MM.1S (cell line): ENCODE measurements at regions not wholly inside any gene's neighbourhood (a gene's known extent, or its start where the extent isn't known, plus 50 kb on each side); places are given as distances from the start of the nearest gene placed in this dataset.

Experiments
- EZH2 ChIP-seq: fragments of 300-600 bp; sonication (generic); optimal IDR thresholded peaks from 2 replicates; pipeline ENCODE3; 2017; ENCODE audit warnings: low read depth, mild to moderate bottlenecking, antibody characterized with exemption, low read length, mixed read lengths
- TF ChIP-seq, protein P1 (sequence below): fragments of 300-600 bp; sonication (generic); IDR thresholded peaks from 2 replicates; pipeline ENCODE4 v1.5.1; 2016; ENCODE audit warnings: antibody characterized with exemption, low read length, mixed read lengths

DNA sequence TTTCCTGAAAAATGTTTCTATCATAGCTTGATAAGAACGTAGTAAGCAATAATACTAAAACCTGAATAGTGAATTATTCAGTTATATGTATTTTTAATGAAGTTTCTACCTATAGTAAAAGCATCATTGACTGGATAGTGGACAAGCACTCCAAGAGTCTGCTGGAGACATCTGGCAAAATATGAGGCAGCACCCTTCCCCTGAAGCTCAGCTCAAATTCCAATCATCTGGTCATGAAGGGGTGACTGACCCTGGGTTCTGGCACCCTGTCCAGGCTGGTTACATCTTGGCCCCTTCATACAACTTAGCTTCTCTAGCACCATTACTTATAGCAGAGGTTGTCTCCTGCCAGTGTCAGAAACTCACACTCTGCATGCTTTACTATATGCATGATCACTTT, 455.4 kb downstream of the RAP2B start:
- TF ChIP-seq, protein P1, sequence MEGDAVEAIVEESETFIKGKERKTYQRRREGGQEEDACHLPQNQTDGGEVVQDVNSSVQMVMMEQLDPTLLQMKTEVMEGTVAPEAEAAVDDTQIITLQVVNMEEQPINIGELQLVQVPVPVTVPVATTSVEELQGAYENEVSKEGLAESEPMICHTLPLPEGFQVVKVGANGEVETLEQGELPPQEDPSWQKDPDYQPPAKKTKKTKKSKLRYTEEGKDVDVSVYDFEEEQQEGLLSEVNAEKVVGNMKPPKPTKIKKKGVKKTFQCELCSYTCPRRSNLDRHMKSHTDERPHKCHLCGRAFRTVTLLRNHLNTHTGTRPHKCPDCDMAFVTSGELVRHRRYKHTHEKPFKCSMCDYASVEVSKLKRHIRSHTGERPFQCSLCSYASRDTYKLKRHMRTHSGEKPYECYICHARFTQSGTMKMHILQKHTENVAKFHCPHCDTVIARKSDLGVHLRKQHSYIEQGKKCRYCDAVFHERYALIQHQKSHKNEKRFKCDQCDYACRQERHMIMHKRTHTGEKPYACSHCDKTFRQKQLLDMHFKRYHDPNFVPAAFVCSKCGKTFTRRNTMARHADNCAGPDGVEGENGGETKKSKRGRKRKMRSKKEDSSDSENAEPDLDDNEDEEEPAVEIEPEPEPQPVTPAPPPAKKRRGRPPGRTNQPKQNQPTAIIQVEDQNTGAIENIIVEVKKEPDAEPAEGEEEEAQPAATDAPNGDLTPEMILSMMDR: no peak
- no peak for TF ChIP-seq EZH2
